CD8-positive, alpha-beta memory T cell (primary cell): ENCODE measurements at regions not wholly inside any gene's neighbourhood (a gene's known extent, or its start where the extent isn't known, plus 50 kb on each side); places are given as distances from the start of the nearest gene placed in this dataset.
"Not testable (repeated sequence)": the region's sequence is repeated elsewhere in the genome, so short reads cannot be mapped to it uniquely, and the experiment has no call there.

Experiments used
- CTCF ChIA-PET: fragments of 350-600 bp; sonication (Branson Sonifier 250); formaldehyde crosslinking; loops from one replicate; lab custom pipeline; 2021; ENCODE audit warnings: antibody characterized with exemption; lab: Charles Lee
- POLR2A ChIA-PET: fragments of 350-600 bp; sonication (Branson Sonifier 250); formaldehyde crosslinking; loops from one replicate; lab custom pipeline; 2021; ENCODE audit warnings: antibody characterized with exemption; lab: Charles Lee
- DNase-seq, 5 donors: peaks; one replicate each; pipeline versions ENCODE4 v3.0.0 to v3.0.0-alpha.2; 2020 to 2022; ENCODE audit warnings: mixed read lengths in 1 of 5
- H3K27ac ChIP-seq: one replicate; pipeline ENCODE4 v1.7.0; 2013; ENCODE audit warnings: low read depth, mild to moderate bottlenecking, low read length, moderate library complexity
- H3K27me3 ChIP-seq: 2 replicates; pipeline ENCODE4 v1.7.0; 2013; ENCODE audit warnings: low read length, mild to moderate bottlenecking; ENCODE audit not compliant: insufficient read depth, poor library complexity, severe bottlenecking
- H3K36me3 ChIP-seq: 2 replicates; pipeline ENCODE4 v1.7.0; 2013; ENCODE audit warnings: mild to moderate bottlenecking, low read length, moderate library complexity; ENCODE audit not compliant: insufficient read depth
- H3K4me1 ChIP-seq: 2 replicates; pipeline ENCODE4 v1.7.0; 2013; ENCODE audit warnings: mild to moderate bottlenecking, low read length, moderate library complexity; ENCODE audit not compliant: insufficient read depth
- H3K4me3 ChIP-seq: 2 replicates; pipeline ENCODE4 v1.7.0; 2013; ENCODE audit warnings: mild to moderate bottlenecking, low read length
- H3K9me3 ChIP-seq: 2 replicates; pipeline ENCODE4 v1.7.0; 2013; ENCODE audit warnings: mild to moderate bottlenecking, low read length
- H3K27ac Mint-ChIP-seq, 8 donors: one replicate each; pipeline ENCODE4 v1.8.0; 2020 to 2021; ENCODE audit warnings: mixed read lengths in 8 of 8, mild to moderate bottlenecking in 6 of 8, inconsistent platforms in 3 of 8, moderate library complexity in 3 of 8
- H3K27me3 Mint-ChIP-seq, 2 donors: one replicate each; pipeline ENCODE4 v1.8.0; 2020 to 2021; ENCODE audit warnings: mixed read lengths in 2 of 2, mild to moderate bottlenecking in 1 of 2, moderate library complexity in 1 of 2
- H3K36me3 Mint-ChIP-seq, 3 donors: one replicate each; pipeline ENCODE4 v1.8.0; 2020 to 2021; ENCODE audit warnings: mixed read lengths in 3 of 3, inconsistent platforms in 1 of 3, mild to moderate bottlenecking in 1 of 3
- H3K4me1 Mint-ChIP-seq, 3 donors: one replicate each; pipeline ENCODE4 v1.8.0; 2020 to 2021; ENCODE audit warnings: mixed read lengths in 3 of 3, inconsistent platforms in 1 of 3, mild to moderate bottlenecking in 1 of 3
- H3K4me3 Mint-ChIP-seq, 7 donors: one replicate each; pipeline ENCODE4 v1.8.0; 2020 to 2021; ENCODE audit warnings: mixed read lengths in 7 of 7, mild to moderate bottlenecking in 6 of 7, moderate library complexity in 4 of 7, inconsistent platforms in 2 of 7
- H3K9me3 Mint-ChIP-seq, 5 donors: one replicate each; pipeline ENCODE4 v1.8.0; 2020 to 2022; ENCODE audit warnings: mixed read lengths in 5 of 5, mild to moderate bottlenecking in 3 of 5, moderate library complexity in 2 of 5, inconsistent platforms in 1 of 5

DNA sequence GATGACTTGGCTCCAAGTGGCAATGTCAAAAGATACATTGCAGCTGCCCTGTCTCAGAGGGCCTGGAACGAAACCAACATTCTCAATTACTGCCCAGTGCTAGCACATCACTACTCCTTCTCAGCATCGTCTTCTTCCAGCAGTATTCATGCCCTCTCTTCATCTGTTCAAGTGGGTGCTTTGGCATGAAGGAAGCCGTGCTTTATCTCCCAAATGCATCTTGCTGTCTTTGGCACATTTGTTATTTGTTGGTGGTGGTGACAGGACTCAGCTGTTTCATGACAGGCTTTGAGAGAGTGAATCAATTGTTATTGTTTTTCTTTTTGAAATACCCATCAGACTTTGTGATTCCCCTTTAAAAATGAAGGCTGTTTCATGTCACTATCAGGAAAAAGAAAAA lies 1506.4 kb downstream of the KHDRBS2 start:
- H3K4me1 Mint-ChIP-seq, H3K4me3 Mint-ChIP-seq, H3K27ac ChIP-seq, H3K4me1 ChIP-seq, H3K36me3 ChIP-seq, H3K4me3 ChIP-seq, CTCF ChIA-PET, H3K9me3 ChIP-seq, POLR2A ChIA-PET, DNase-seq, H3K27me3 ChIP-seq, H3K36me3 Mint-ChIP-seq, H3K27ac Mint-ChIP-seq, H3K27me3 Mint-ChIP-seq: not testable (repeated sequence)
- H3K9me3 Mint-ChIP-seq: peaks cover 8 to 23% (median 16%) of the 10 kb centered on the region in 5 donors

DNA sequence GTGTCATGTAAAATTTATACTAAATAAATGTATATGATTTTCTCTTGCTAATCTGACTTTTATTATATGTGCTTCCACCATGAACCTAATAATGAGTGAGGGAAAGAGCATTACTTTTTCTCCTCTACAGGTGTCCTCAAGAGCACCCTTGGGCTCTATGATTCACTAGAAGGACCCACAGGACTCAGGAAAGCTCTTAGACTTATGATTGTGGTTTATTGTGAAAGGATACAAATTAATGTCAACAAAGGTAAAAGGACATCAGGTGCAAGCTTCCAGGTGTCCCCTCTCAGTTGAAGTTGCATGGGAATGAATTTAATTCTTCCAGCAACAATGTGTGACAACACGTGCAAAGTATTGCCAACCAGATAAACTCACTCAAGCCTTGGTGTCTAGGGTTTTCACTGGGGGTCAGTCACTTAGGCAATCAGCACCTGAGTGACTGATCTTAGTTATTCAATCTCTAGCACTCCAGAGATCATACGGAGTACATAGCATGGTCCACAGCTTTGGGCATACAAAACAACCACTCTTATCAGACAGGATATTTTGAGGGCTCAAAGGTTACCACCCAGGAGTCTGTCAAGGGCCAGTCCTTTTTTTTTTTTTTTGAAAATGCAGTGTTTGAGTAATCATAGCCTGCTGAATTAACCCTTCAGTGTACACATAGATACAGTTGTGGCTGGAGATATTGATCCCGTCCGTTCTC lies 1518.1 kb downstream of the KHDRBS2 start:
- H3K4me1 ChIP-seq, POLR2A ChIA-PET: not testable (repeated sequence)

DNA sequence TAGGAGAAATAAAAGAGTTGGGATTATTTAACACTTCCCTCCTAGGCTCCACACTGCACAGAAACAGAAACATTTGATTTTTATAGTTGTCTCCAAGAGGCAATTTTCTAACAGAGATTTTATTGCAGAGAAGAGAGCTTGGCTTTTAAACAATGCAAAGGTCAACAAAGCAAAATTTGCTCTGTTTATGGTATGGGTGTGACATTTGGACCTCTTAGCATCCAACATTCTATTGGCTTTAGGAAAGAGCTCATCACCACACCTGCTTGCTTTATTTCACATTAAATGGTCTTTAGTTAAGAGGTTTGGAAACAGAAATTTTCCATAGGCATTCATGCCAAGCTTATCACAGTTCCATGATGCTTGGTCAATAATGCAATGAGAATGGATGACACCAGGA lies 1520.7 kb downstream of the KHDRBS2 start:
- H3K27me3 ChIP-seq, H3K36me3 Mint-ChIP-seq, DNase-seq, H3K27ac Mint-ChIP-seq, CTCF ChIA-PET, H3K9me3 ChIP-seq, H3K4me1 ChIP-seq, H3K27ac ChIP-seq, H3K4me1 Mint-ChIP-seq, H3K4me3 Mint-ChIP-seq, H3K36me3 ChIP-seq, H3K27me3 Mint-ChIP-seq, H3K4me3 ChIP-seq, POLR2A ChIA-PET: not testable (repeated sequence)
- H3K9me3 Mint-ChIP-seq: peaks cover under 1 to 18% (median 9%) of the 10 kb centered on the region in 5 donors

More for the DNA sequence above, 1518.1 kb downstream of the KHDRBS2 start:
- peaks cover 5 to 17% (median 9%) of the 10 kb centered on the region in 5 donors for H3K9me3 Mint-ChIP-seq
- H3K4me3 Mint-ChIP-seq, H3K36me3 ChIP-seq, H3K36me3 Mint-ChIP-seq, CTCF ChIA-PET, H3K4me1 Mint-ChIP-seq, H3K9me3 ChIP-seq, H3K27ac ChIP-seq, H3K27ac Mint-ChIP-seq, H3K27me3 Mint-ChIP-seq, DNase-seq, H3K27me3 ChIP-seq, H3K4me3 ChIP-seq: not testable (repeated sequence)

DNA sequence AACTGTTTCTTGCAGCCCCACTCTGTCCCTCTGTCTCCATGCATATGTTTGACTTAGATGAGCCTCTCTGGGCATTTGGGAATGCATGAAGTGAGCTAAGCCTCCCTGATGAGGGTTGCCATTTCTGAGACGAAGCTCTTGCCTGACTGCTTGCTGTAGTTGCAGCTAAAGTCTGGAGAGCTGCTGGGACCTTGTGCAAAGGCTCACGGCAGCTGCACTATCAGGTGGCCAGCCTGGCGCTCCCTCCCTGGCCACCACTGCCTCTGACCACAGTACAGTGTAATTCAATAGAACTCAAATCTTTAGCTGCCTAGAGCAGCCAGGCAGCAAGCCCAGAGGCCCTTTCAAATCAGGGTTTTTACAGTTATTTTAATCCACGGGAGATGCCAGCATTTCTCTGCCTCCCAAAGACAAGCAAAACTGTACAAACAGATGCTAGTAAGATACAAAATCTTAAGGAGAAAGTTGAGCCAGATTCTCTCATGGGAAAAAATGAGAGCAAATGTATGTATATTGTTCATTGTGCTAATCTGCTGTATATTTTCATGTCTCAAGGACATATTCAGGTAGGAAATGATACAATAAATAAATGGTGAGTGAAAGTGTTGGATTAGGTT lies 1522.5 kb downstream of the KHDRBS2 start:
- POLR2A ChIA-PET, H3K36me3 Mint-ChIP-seq, H3K4me1 Mint-ChIP-seq, CTCF ChIA-PET, H3K27me3 ChIP-seq, H3K4me1 ChIP-seq, H3K4me3 Mint-ChIP-seq, H3K27me3 Mint-ChIP-seq, DNase-seq, H3K27ac Mint-ChIP-seq, H3K27ac ChIP-seq, H3K9me3 ChIP-seq, H3K4me3 ChIP-seq, H3K36me3 ChIP-seq: not testable (repeated sequence)
- H3K9me3 Mint-ChIP-seq: peaks cover 2 to 22% (median 11%) of the 10 kb centered on the region in 5 donors

DNA sequence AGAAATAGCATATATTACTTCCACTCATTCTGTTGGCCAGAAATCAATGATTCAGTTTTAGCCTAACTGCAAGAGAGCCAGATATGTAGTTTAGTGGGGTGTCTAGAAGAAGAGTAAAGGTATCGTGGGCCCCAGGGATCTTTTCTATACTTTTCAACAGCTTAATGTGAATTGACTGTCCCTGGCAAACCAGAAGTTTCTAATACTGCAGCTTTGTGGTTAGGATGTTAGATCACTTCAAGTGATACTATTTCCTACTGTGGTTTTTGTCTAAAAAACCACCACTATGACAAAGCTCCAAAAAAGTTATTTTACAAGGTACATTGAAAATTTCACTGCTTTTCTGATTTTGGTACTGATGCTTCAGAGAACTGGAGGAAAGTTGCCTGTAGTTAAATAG lies 1525.1 kb downstream of the KHDRBS2 start:
- H3K27ac ChIP-seq, H3K27me3 ChIP-seq, H3K4me3 ChIP-seq, H3K4me3 Mint-ChIP-seq, H3K4me1 ChIP-seq, H3K27ac Mint-ChIP-seq, H3K27me3 Mint-ChIP-seq, H3K36me3 ChIP-seq, H3K9me3 ChIP-seq, DNase-seq, CTCF ChIA-PET, H3K36me3 Mint-ChIP-seq, POLR2A ChIA-PET, H3K4me1 Mint-ChIP-seq: not testable (repeated sequence)
- peaks cover 6 to 16% (median 15%) of the 10 kb centered on the region in 5 donors for H3K9me3 Mint-ChIP-seq

DNA sequence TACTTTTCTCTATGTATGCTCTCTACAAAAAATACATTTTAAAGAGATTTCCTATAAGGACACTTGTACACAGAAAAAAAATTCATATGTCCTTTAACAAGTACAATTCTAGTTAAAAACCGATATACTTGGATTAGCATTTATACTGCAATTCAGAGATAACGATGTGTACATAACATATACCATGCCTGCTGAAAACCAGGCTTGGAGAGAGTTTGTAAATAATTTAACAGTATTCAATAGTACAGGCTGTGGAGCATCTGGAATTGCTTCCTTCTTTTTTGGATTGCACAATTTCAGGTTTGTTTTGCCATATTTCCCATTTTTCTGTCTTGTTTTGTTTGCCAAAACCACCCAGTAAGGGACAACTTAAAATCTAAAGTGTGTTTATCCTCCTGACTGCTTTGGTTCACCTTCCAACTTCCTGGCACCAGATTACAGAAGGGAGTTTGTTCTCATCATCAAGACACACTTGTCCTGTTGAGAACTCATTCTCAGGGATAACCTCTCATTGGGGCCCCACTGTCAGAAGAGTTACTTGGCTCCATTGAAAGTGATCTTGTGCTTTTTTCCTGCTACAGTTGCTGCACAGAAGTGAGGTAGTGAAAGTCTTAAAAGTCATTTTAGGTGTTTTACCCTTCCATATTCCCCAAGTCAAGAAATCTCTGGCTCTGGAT lies 1526.7 kb downstream of the KHDRBS2 start:
- POLR2A ChIA-PET, H3K27ac Mint-ChIP-seq, DNase-seq, H3K4me3 Mint-ChIP-seq, H3K9me3 ChIP-seq, H3K27me3 Mint-ChIP-seq, H3K27ac ChIP-seq, H3K4me1 Mint-ChIP-seq, H3K4me3 ChIP-seq, H3K36me3 Mint-ChIP-seq, H3K4me1 ChIP-seq, H3K36me3 ChIP-seq, CTCF ChIA-PET, H3K27me3 ChIP-seq: not testable (repeated sequence)
- peaks cover 9 to 24% (median 18%) of the 10 kb centered on the region in 5 donors for H3K9me3 Mint-ChIP-seq

DNA sequence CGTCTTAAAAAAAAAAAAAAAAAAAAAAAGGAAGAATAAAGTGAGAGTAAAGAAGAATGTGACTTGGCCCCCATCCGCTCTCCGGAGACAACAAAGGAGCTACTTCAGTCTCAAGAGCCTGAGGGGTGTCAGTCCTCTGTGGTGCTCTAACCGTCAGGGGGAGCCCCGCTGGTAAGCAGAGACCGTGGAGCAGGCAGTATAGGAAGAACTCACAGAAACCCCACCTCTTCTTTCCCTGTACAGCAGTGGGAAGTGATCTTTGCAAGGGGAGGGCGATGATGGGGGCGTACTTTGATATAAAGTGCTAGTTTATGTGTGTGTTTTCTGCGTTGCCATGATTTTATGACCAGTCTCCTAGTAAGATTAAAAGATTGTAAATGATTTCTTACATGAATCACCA lies 1527.3 kb downstream of the KHDRBS2 start:
- H3K4me1 ChIP-seq, H3K9me3 ChIP-seq, H3K36me3 Mint-ChIP-seq, H3K4me3 Mint-ChIP-seq, H3K27me3 ChIP-seq, H3K36me3 ChIP-seq, DNase-seq, H3K27me3 Mint-ChIP-seq, H3K27ac Mint-ChIP-seq, H3K4me3 ChIP-seq, H3K27ac ChIP-seq, POLR2A ChIA-PET, H3K4me1 Mint-ChIP-seq, CTCF ChIA-PET: not testable (repeated sequence)
- H3K9me3 Mint-ChIP-seq: peaks cover 9 to 24% (median 18%) of the 10 kb centered on the region in 5 donors

DNA sequence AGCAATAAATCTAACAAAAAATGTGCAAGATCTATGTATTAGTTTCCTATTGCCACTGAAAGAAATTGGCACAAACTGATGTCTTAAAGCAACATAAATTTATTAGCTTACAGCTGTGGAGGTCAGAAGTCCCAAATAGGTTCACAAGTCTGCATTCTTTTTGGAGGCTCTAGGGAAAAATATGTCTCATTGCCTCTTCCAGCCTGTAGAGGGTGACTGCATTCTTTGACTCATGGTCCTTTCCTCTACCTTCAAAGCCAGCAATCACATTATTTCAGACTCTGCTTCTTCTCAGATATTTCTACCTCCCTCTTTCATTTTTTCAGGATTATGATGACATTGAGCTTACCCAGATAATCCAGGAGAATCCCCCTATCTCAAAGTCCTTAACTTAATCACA lies 1531.1 kb downstream of the KHDRBS2 start:
- Mint-ChIP-seq H3K4me1 (no peaks in the 10 kb centered on the region), H3K4me3 (no peak overlapping the region), H3K9me3 (peaks cover 11 to 30% (median 26%) of the 10 kb centered on the region in 5 donors), H3K27me3 (no peaks in the 10 kb centered on the region), H3K36me3 (peaks cover 0 to 2% (median 0%) of the 10 kb centered on the region in 3 donors), H3K27ac (no peak overlapping the region)
- POLR2A ChIA-PET: no interaction called here
- no peaks in the 10 kb centered on the region for H3K4me1 ChIP-seq
- H3K4me3 ChIP-seq: no peak overlapping the region
- H3K27me3 ChIP-seq: no peaks in the 10 kb centered on the region
- no peaks in the 10 kb centered on the region for H3K9me3 ChIP-seq
- DNase-seq: no peak
- no peaks in the 10 kb centered on the region for H3K36me3 ChIP-seq
- H3K27ac ChIP-seq: no peak overlapping the region
- CTCF ChIA-PET: no interaction called here
